ENCODE measurements at regions not wholly inside any gene's neighbourhood (a gene's known extent, or its start where the extent isn't known, plus 50 kb on each side); places are given as distances from the start of the nearest gene placed in this dataset.
"Not testable (repeated sequence)": the region's sequence is repeated elsewhere in the genome, so short reads cannot be mapped to it uniquely, and the experiment has no call there.

GRCh38 chr10:45544191-45544590, 128.4 kb downstream of the ZFAND4 start:
- Mint-ChIP-seq H3K36me3 (ENCODE audit: insufficient read depth) (peaks cover 19% of the 10 kb centered on the region), H3K4me1 (ENCODE audit: low read depth) (peaks cover 8% of the 10 kb centered on the region), H3K4me3 (no peak overlapping the region), H3K9me3 (no peaks in the 10 kb centered on the region), H3K27me3 (ENCODE audit: low read depth) (no peaks in the 10 kb centered on the region)
- ATAC-seq: no peak
- DNase-seq: no peak

- not testable (repeated sequence) for ATAC-seq; H3K4me1 Mint-ChIP-seq (ENCODE audit: low read depth); H3K4me3 Mint-ChIP-seq; H3K9me3 Mint-ChIP-seq; DNase-seq; H3K27me3 Mint-ChIP-seq (ENCODE audit: low read depth)
- peaks cover 14% of the 10 kb centered on the region for H3K36me3 Mint-ChIP-seq (ENCODE audit: insufficient read depth)
Observed at GRCh38 chr10:45541032-45541431, 131.5 kb downstream of the ZFAND4 start.

GRCh38 chr10:45540589-45540988, 132.0 kb downstream of the ZFAND4 start:
- peaks cover 14% of the 10 kb centered on the region for H3K36me3 Mint-ChIP-seq (ENCODE audit: insufficient read depth)
- H3K4me3 Mint-ChIP-seq; DNase-seq; H3K9me3 Mint-ChIP-seq; H3K4me1 Mint-ChIP-seq (ENCODE audit: low read depth); ATAC-seq; H3K27me3 Mint-ChIP-seq (ENCODE audit: low read depth): not testable (repeated sequence)

GRCh38 chr10:45539569-45539968, 133.0 kb downstream of the ZFAND4 start:
- H3K4me1 Mint-ChIP-seq (ENCODE audit: low read depth); H3K27me3 Mint-ChIP-seq (ENCODE audit: low read depth); H3K36me3 Mint-ChIP-seq (ENCODE audit: insufficient read depth); DNase-seq; H3K4me3 Mint-ChIP-seq; H3K9me3 Mint-ChIP-seq; ATAC-seq: not testable (repeated sequence)

- Mint-ChIP-seq H3K4me1 (ENCODE audit: low read depth) (peaks cover 9% of the 10 kb centered on the region), H3K36me3 (ENCODE audit: insufficient read depth) (peaks cover 29% of the 10 kb centered on the region), H3K9me3 (peaks cover 5% of the 10 kb centered on the region), H3K4me3 (no peak overlapping the region), H3K27me3 (ENCODE audit: low read depth) (no peaks in the 10 kb centered on the region)
- no peak for ATAC-seq
- DNase-seq: no peak
Observed at GRCh38 chr10:45534572-45534971, 138.0 kb downstream of the ZFAND4 start.

- Mint-ChIP-seq H3K27me3 (ENCODE audit: low read depth) (no peaks in the 10 kb centered on the region), H3K4me1 (ENCODE audit: low read depth) (peaks cover 19% of the 10 kb centered on the region), H3K36me3 (ENCODE audit: insufficient read depth) (peaks cover 44% of the 10 kb centered on the region), H3K4me3 (no peak overlapping the region), H3K9me3 (no peaks in the 10 kb centered on the region)
- DNase-seq: no peak
- ATAC-seq: no peak
Observed at GRCh38 chr10:45532480-45532879, 140.1 kb downstream of the ZFAND4 start.

GRCh38 chr10:45526309-45526905, 146.2 kb downstream of the ZFAND4 start:
- H3K4me1 Mint-ChIP-seq (ENCODE audit: low read depth): peaks cover 25% of the 10 kb centered on the region

GRCh38 chr10:45520476-45520875, 146.5 kb downstream of the ALOX5 start:
- H3K4me3 Mint-ChIP-seq: no peak overlapping the region
- DNase-seq (no peak), ATAC-seq (no peak)
- no peaks in the 10 kb centered on the region for H3K9me3 Mint-ChIP-seq
- H3K36me3 Mint-ChIP-seq (ENCODE audit: insufficient read depth): peaks cover 2% of the 10 kb centered on the region
- H3K27me3 Mint-ChIP-seq (ENCODE audit: low read depth): no peaks in the 10 kb centered on the region
- H3K4me1 Mint-ChIP-seq (ENCODE audit: low read depth): peaks cover 14% of the 10 kb centered on the region

More at GRCh38 chr10:45526309-45526905, 146.2 kb downstream of the ZFAND4 start:
- DNase-seq (no peak), ATAC-seq (no peak)
- Mint-ChIP-seq H3K27me3 (ENCODE audit: low read depth) (no peaks in the 10 kb centered on the region), H3K4me3 (no peak overlapping the region), H3K36me3 (ENCODE audit: insufficient read depth) (peaks cover 37% of the 10 kb centered on the region), H3K9me3 (no peaks in the 10 kb centered on the region)

GRCh38 chr10:45518741-45519140, 144.7 kb downstream of the ALOX5 start:
- Mint-ChIP-seq H3K9me3 (no peaks in the 10 kb centered on the region), H3K36me3 (ENCODE audit: insufficient read depth) (peaks cover 2% of the 10 kb centered on the region), H3K4me1 (ENCODE audit: low read depth) (peaks cover 21% of the 10 kb centered on the region), H3K27me3 (ENCODE audit: low read depth) (no peaks in the 10 kb centered on the region), H3K4me3 (no peak overlapping the region)
- DNase-seq (no peak), ATAC-seq (no peak)

- no peaks in the 10 kb centered on the region for H3K9me3 Mint-ChIP-seq
- H3K27me3 Mint-ChIP-seq (ENCODE audit: low read depth): no peaks in the 10 kb centered on the region
- no peak overlapping the region for H3K4me3 Mint-ChIP-seq
Observed at GRCh38 chr10:45515630-45516029, 141.6 kb downstream of the ALOX5 start.

GRCh38 chr10:45514291-45515270, 140.6 kb downstream of the ALOX5 start:
- no peak for DNase-seq
- H3K9me3 Mint-ChIP-seq: no peaks in the 10 kb centered on the region
- H3K4me1 Mint-ChIP-seq (ENCODE audit: low read depth): peaks cover 23% of the 10 kb centered on the region
- no peaks in the 10 kb centered on the region for H3K27me3 Mint-ChIP-seq (ENCODE audit: low read depth)
- no peaks in the 10 kb centered on the region for H3K36me3 Mint-ChIP-seq (ENCODE audit: insufficient read depth)
- no peak for ATAC-seq
- no peak overlapping the region for H3K4me3 Mint-ChIP-seq

More at GRCh38 chr10:45515630-45516029, 141.6 kb downstream of the ALOX5 start:
- H3K4me1 Mint-ChIP-seq (ENCODE audit: low read depth): peaks cover 21% of the 10 kb centered on the region
- no peak for ATAC-seq
- no peak for DNase-seq
- peaks cover 2% of the 10 kb centered on the region for H3K36me3 Mint-ChIP-seq (ENCODE audit: insufficient read depth)

- no peak overlapping the region for H3K4me3 Mint-ChIP-seq
- H3K27me3 Mint-ChIP-seq (ENCODE audit: low read depth): no peaks in the 10 kb centered on the region
- H3K9me3 Mint-ChIP-seq: no peaks in the 10 kb centered on the region
- H3K4me1 Mint-ChIP-seq (ENCODE audit: low read depth): peaks cover 20% of the 10 kb centered on the region
- H3K36me3 Mint-ChIP-seq (ENCODE audit: insufficient read depth): no peaks in the 10 kb centered on the region
- ATAC-seq: no peak
- DNase-seq: no peak
Observed at GRCh38 chr10:45513551-45513950, 139.5 kb downstream of the ALOX5 start.

- H3K4me3 Mint-ChIP-seq; H3K27me3 Mint-ChIP-seq (ENCODE audit: low read depth); H3K9me3 Mint-ChIP-seq; H3K36me3 Mint-ChIP-seq (ENCODE audit: insufficient read depth); ATAC-seq; DNase-seq: not testable (repeated sequence)
- peaks cover 14% of the 10 kb centered on the region for H3K4me1 Mint-ChIP-seq (ENCODE audit: low read depth)
Observed at GRCh38 chr10:45511926-45512325, 137.9 kb downstream of the ALOX5 start.

- peaks cover 2% of the 10 kb centered on the region for H3K4me1 Mint-ChIP-seq (ENCODE audit: low read depth)
- H3K9me3 Mint-ChIP-seq: no peaks in the 10 kb centered on the region
- ATAC-seq (no peak), DNase-seq (no peak)
- H3K27me3 Mint-ChIP-seq (ENCODE audit: low read depth): no peaks in the 10 kb centered on the region
- H3K4me3 Mint-ChIP-seq: no peak overlapping the region
- peaks cover 2% of the 10 kb centered on the region for H3K36me3 Mint-ChIP-seq (ENCODE audit: insufficient read depth)
Observed at GRCh38 chr10:45509491-45509890, 135.5 kb downstream of the ALOX5 start.

- ATAC-seq (no peak), DNase-seq (no peak)
- Mint-ChIP-seq H3K36me3 (ENCODE audit: insufficient read depth) (peaks cover 2% of the 10 kb centered on the region), H3K4me1 (ENCODE audit: low read depth) (peaks cover 9% of the 10 kb centered on the region), H3K4me3 (no peak overlapping the region), H3K27me3 (ENCODE audit: low read depth) (no peaks in the 10 kb centered on the region), H3K9me3 (no peaks in the 10 kb centered on the region)
Observed at GRCh38 chr10:45505311-45505710, 131.3 kb downstream of the ALOX5 start.

Measured in activated T-cell treated with anti-CD3 and anti-CD28 coated beads, Interleukin-2, amount 50 U/mL, for 4 hours (primary cell).